K562 (cell line): ENCODE measurements at regions not wholly inside any gene's neighbourhood (a gene's known extent, or its start where the extent isn't known, plus 50 kb on each side); places are given as distances from the start of the nearest gene placed in this dataset.
A peak's percentile ranks its signal among the peaks of the same experiment; 100 is the strongest.

Experiments used
- ATAC-seq: fragments of 200-7000 bp; cut with Tn5 transposase; 3 replicates; pipeline ENCODE4 v1.9.1; 2020; ENCODE audit warnings: moderate library complexity
- BruUV-seq: library from RNA; stranded (reverse); fragments of 400-500 nt; replicated peaks from 2 replicates; lab custom pipeline; 2021; lab: Mats Ljungman, UMichigan
- CTCF ChIA-PET: fragments of 300-600 bp; formaldehyde crosslinking; extraction: SDS; loops from one replicate; lab custom pipeline; 2021; ENCODE audit warnings: low intra/inter-chr PET ratio; lab: Yijun Ruan, JAX
- POLR2A ChIA-PET: fragments of 300-600, 350-650 bp; sonication (Branson Sonifier 250); formaldehyde crosslinking; extraction: SDS; loops from one replicate; lab custom pipeline; 2021; ENCODE audit warnings: antibody characterized with exemption, inconsistent platforms; lab: Yijun Ruan, JAX
- DNase-seq, 4 experiments: peaks; one replicate each; pipeline versions ENCODE4 v3.0.0 to v3.0.0-alpha.2; 2011 to 2018; ENCODE audit warnings: low spot score in 3 of 4, mixed read lengths in 3 of 4; ENCODE audit errors: extremely low read depth in 1 of 4
- FAIRE-seq: peaks from 2 replicates; lab custom pipeline; 2011; peaks lifted over from hg19 to GRCh38; lab: Jason Lieb, UNC
- H2AFZ ChIP-seq: 2 replicates; pipeline ENCODE4 v1.6.0; 2011; ENCODE audit warnings: low read depth, low read length, control low read depth, inconsistent platforms
- H3K27ac ChIP-seq: fragments of 200-600 bp; 3 replicates; pipeline ENCODE4 v1.8.0; 2011; ENCODE audit warnings: low read depth, mild to moderate bottlenecking, control low read depth, inconsistent platforms, low read length, moderate library complexity, mixed read lengths; ENCODE audit errors: extremely low read depth
- H3K27me3 ChIP-seq, 2 experiments: fragments of 300-600 bp in 1 of 2; 2 replicates in 1 of 2; 3 replicates in 1 of 2; pipeline versions ENCODE4 v1.6.0 to v1.8.0; 2011; ENCODE audit warnings: inconsistent platforms in 2 of 2, low read length in 2 of 2, mild to moderate bottlenecking in 1 of 2, mixed read lengths in 1 of 2, moderate library complexity in 1 of 2; ENCODE audit not compliant: control insufficient read depth in 2 of 2, insufficient read depth in 2 of 2
- H3K36me3 ChIP-seq: fragments of 300-600 bp; 3 replicates; pipeline ENCODE4 v1.8.0; 2011; ENCODE audit warnings: mild to moderate bottlenecking, low read length, inconsistent platforms; ENCODE audit not compliant: control insufficient read depth, insufficient read depth
- H3K4me1 ChIP-seq, 2 experiments: fragments of 200-600 bp in 1 of 2; replicated peaks in 1 of 2; 2 replicates in 1 of 2; 3 replicates in 1 of 2; pipeline versions ENCODE4 v1.5.1 to v1.8.0; 2011; ENCODE audit warnings: inconsistent platforms in 2 of 2, low read length in 2 of 2, mild to moderate bottlenecking in 1 of 2, mixed read lengths in 1 of 2, moderate library complexity in 1 of 2; ENCODE audit not compliant: control insufficient read depth in 2 of 2, insufficient read depth in 2 of 2
- H3K4me2 ChIP-seq: 2 replicates; pipeline ENCODE4 v1.6.1; 2011; ENCODE audit warnings: low read length, control low read depth, inconsistent platforms, mixed read lengths; ENCODE audit not compliant: insufficient read depth
- H3K4me3 ChIP-seq: fragments of 200-600 bp; sonication (generic), shearing (Covaris generic); 2 replicates; pipeline ENCODE4 v1.5.1; 2016; ENCODE audit warnings: control low read depth, inconsistent platforms
- H3K79me2 ChIP-seq: fragments of 200-600 bp; 3 replicates; pipeline ENCODE4 v1.8.0; 2011; ENCODE audit warnings: low read length, inconsistent platforms; ENCODE audit not compliant: control insufficient read depth, insufficient read depth
- H3K9ac ChIP-seq, 2 experiments: 2 replicates each; pipeline versions ENCODE4 v1.6.0 to v1.6.1; 2011; ENCODE audit warnings: low read depth in 2 of 2, low read length in 2 of 2, control low read depth in 1 of 2, inconsistent platforms in 1 of 2, mild to moderate bottlenecking in 1 of 2, mixed read lengths in 1 of 2; ENCODE audit not compliant: insufficient read depth in 1 of 2
- H3K9me1 ChIP-seq: one replicate; pipeline ENCODE4 v1.6.0; 2011; ENCODE audit warnings: inconsistent platforms, mild to moderate bottlenecking, low read length, moderate library complexity; ENCODE audit not compliant: control insufficient read depth, insufficient read depth
- H3K9me3 ChIP-seq: replicated peaks from 2 replicates; pipeline ENCODE4 v1.5.1; 2011; ENCODE audit warnings: low read depth, low read length, inconsistent platforms; ENCODE audit not compliant: control insufficient read depth, insufficient read depth
- H4K20me1 ChIP-seq: replicated peaks from 2 replicates; pipeline ENCODE4 v1.6.1; 2011; ENCODE audit warnings: low read length, inconsistent platforms, mixed read lengths; ENCODE audit not compliant: control insufficient read depth, insufficient read depth
- AFF4 ChIP-seq: sonication (generic); formaldehyde crosslinking; IDR thresholded peaks from 2 replicates; pipeline ENCODE4 v1.8.0; 2023; ENCODE audit warnings: mild to moderate bottlenecking, missing genetic modification reagents
- CEBPG ChIP-seq, 3 experiments: fragments of 200-800 bp in 1 of 3; sonication (Bioruptor generic) in 1 of 3; sonication (generic) in 1 of 3; formaldehyde crosslinking in 1 of 3; IDR thresholded peaks in 2 of 3; conservative IDR thresholded peaks in 1 of 3; 2 replicates each; pipeline versions ENCODE4 v1.6.1 to v1.8.0; 2016 to 2022; ENCODE audit warnings: missing compliant biosample characterization in 2 of 3, missing genetic modification characterization in 2 of 3, mild to moderate bottlenecking in 1 of 3, missing genetic modification reagents in 1 of 3
- CGGBP1 ChIP-seq: fragments of 250-450 bp; sonication (Bioruptor Pico); IDR thresholded peaks from 2 replicates; pipeline ENCODE4 v1.9.0; 2021; ENCODE audit warnings: mild to moderate bottlenecking
- FOXP1 ChIP-seq: sonication (generic); formaldehyde crosslinking; IDR thresholded peaks from 2 replicates; pipeline ENCODE4 v1.8.0; 2022; ENCODE audit warnings: mild to moderate bottlenecking, missing genetic modification reagents
- HNRNPL ChIP-seq: fragments of 200-400 bp; formaldehyde crosslinking; IDR thresholded peaks from 2 replicates; pipeline ENCODE4 v1.6.1; 2017; ENCODE audit warnings: low read depth, mild to moderate bottlenecking, low read length
- LEF1 ChIP-seq: fragments of 450-650 bp; IDR thresholded peaks from 2 replicates; pipeline ENCODE4 v1.6.1; 2016; ENCODE audit warnings: mild to moderate bottlenecking
- NFXL1 ChIP-seq: fragments of 450-650 bp; formaldehyde crosslinking; IDR thresholded peaks from 2 replicates; pipeline ENCODE4 v1.4.0; 2021; ENCODE audit warnings: mild to moderate bottlenecking
- NR3C1 ChIP-seq: sonication (generic); formaldehyde crosslinking; IDR thresholded peaks from 2 replicates; pipeline ENCODE4 v1.8.1; 2022; ENCODE audit warnings: missing genetic modification reagents
- RBM14 ChIP-seq: fragments of 200-400 bp; formaldehyde crosslinking; IDR thresholded peaks from 2 replicates; pipeline ENCODE4 v1.6.1; 2018; ENCODE audit warnings: low read depth, mild to moderate bottlenecking, low read length, moderate library complexity, borderline replicate concordance; ENCODE audit not compliant: insufficient read depth
- SREBF2 ChIP-seq: sonication (generic); formaldehyde crosslinking; IDR thresholded peaks from 2 replicates; pipeline ENCODE4 v1.4.0; 2020; ENCODE audit warnings: mild to moderate bottlenecking, missing genetic modification reagents
- ZBTB17 ChIP-seq: fragments of 450-650 bp; formaldehyde crosslinking; IDR thresholded peaks from 2 replicates; pipeline ENCODE4 v1.4.0; 2020; ENCODE audit warnings: mild to moderate bottlenecking
- ZNF655 ChIP-seq: fragments of 250-450 bp; sonication (Bioruptor Pico); IDR thresholded peaks from 2 replicates; pipeline ENCODE4 v1.5.0; 2021
- WGBS: fragments of 100-300 bp; shearing (Covaris generic); methylation state at CpG from one replicate; pipeline ENCODE4 v1.1.6; 2016; ENCODE audit warnings: low coverage, mixed read lengths; ENCODE audit not compliant: insufficient coverage; ENCODE audit errors: missing lambda C conversion rate; 5-methylcytosine and 5-hydroxymethylcytosine counted together
- in situ Hi-C: fragments of 300-500 bp; cut with MboI; formaldehyde crosslinking; loops from 4 replicates; pipeline ENCODE4 v1.15.0; 2018; ENCODE audit warnings: inconsistent platforms, mixed read lengths
- intact Hi-C: fragments of 100-400 bp; cut with micrococcal nuclease; formaldehyde crosslinking; loops from 2 replicates; pipeline ENCODE4 v1.14.2; 2022

GRCh38 chr16:51374790-51375189 is 223.7 kb upstream of the SALL1 start:
- Histone ChIP-seq H3K27me3 (no peaks in the 10 kb centered on the region), H3K27ac (no peak overlapping the region), H3K36me3 (no peaks in the 10 kb centered on the region), H2AFZ (no peak overlapping the region), H3K4me3 (no peak overlapping the region), H3K79me2 (no peaks in the 10 kb centered on the region), H3K4me1 (no peaks in the 10 kb centered on the region), H4K20me1 (no peaks in the 10 kb centered on the region), H3K9me1 (no peaks in the 10 kb centered on the region), H3K4me2 (no peak overlapping the region), H3K9ac (no peak overlapping the region)
- POLR2A ChIA-PET = no interaction called here
- no peak for ATAC-seq
- DNase-seq = no peak
- CTCF ChIA-PET = no interaction called here
- no TSS peak for BruUV-seq
- no peak for FAIRE-seq
- intact Hi-C loops (no loop called here), in situ Hi-C loops (no loop called here)
- 3% methylated on average over 5 of the region's 5 CpGs for WGBS
- TF ChIP-seq CEBPG (CRISPR knock-in tag; IDR thresholded peaks at IDR 0.05) (no peak), CEBPG (tag; conservative IDR thresholded peaks at IDR 0.05 in 1 of 2, IDR thresholded peaks at IDR 0.05 in 1 of 2) (peak in 1 of 2 experiments; percentile 31; a peak in 1 of 4 replicates), ZBTB17 (CRISPR knock-in tag) (no peak)
- TF ChIP-seq, all 486 proteins: peak for 1
- no peaks in the 10 kb centered on the region for H3K9me3 ChIP-seq

- Histone ChIP-seq H3K4me2 (no peak overlapping the region), H3K9ac (no peak overlapping the region), H3K27me3 (no peaks in the 10 kb centered on the region), H3K9me1 (no peaks in the 10 kb centered on the region), H3K4me3 (no peak overlapping the region), H4K20me1 (no peaks in the 10 kb centered on the region), H2AFZ (no peak overlapping the region), H3K27ac (no peak overlapping the region), H3K4me1 (no peaks in the 10 kb centered on the region), H3K79me2 (no peaks in the 10 kb centered on the region), H3K36me3 (no peaks in the 10 kb centered on the region), H3K9me3 (no peaks in the 10 kb centered on the region)
- in situ Hi-C loops = no loop called here
- 0% methylated on average over 2 of the region's 2 CpGs for WGBS
- intact Hi-C loops = no loop called here
- ATAC-seq (no peak), FAIRE-seq (no peak), DNase-seq (no peak)
- no TSS peak for BruUV-seq
- POLR2A ChIA-PET = no interaction called here
- CTCF ChIA-PET = no interaction called here
- TF ChIP-seq AFF4 (CRISPR knock-in tag) = no peak
- TF ChIP-seq HNRNPL = no peak
- TF ChIP-seq RBM14 = no peak
- no peak for TF ChIP-seq SREBF2 (CRISPR knock-in tag)
- TF ChIP-seq NFXL1 (CRISPR knock-in tag) = no peak
- TF ChIP-seq ZNF655 (CRISPR knock-in tag) = no peak
- TF ChIP-seq NR3C1 (CRISPR knock-in tag) = no peak
- TF ChIP-seq FOXP1 = no peak
- TF ChIP-seq LEF1 = no peak
- TF ChIP-seq CGGBP1 (CRISPR knock-in tag) = no peak
Observed at GRCh38 chr16:51374346-51374745, 223.3 kb upstream of the SALL1 start.
